ENCODE measurements at regions not wholly inside any gene's neighbourhood (a gene's known extent, or its start where the extent isn't known, plus 50 kb on each side); places are given as distances from the start of the nearest gene placed in this dataset.

DNA sequence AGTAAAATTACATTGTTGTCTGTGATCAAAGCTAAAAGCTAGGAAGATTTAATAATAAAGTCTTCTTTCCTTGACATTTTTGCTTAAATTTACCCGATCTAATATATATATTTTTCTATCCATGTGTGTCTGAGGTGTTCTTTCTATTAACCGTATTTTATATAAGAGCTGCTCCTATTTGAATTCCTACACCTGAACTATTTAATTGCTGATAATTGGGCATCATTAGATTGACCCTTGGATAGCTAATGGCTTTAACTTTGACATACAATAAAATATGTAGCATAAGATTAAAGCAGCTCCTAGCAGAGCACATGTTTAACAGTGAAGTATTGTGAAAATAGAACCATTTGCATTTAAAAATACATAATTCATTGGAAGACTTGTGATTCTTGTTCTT is 792.7 kb downstream of the MAT2B start:
- no peak overlapping the region for H3K4me3 ChIP-seq (ENCODE audit: low read depth, low read length)
- DNase-seq (ENCODE audit: low read depth), result no peak
- no peak for TF ChIP-seq CTCF (IDR thresholded peaks at IDR 0.05; ENCODE audit: low read depth, low read length, missing control alignments)

- no peak overlapping the region for H3K4me3 ChIP-seq (ENCODE audit: low read depth, low read length)
- TF ChIP-seq CTCF (IDR thresholded peaks at IDR 0.05; ENCODE audit: low read depth, low read length, missing control alignments), result no peak
- DNase-seq (ENCODE audit: low read depth), result no peak
These were observed 794.9 kb downstream of the MAT2B start for GRCh38 chr5:164300295-164300694.

GRCh38 chr5:164301136-164301535 is 795.7 kb downstream of the MAT2B start:
- no peak for TF ChIP-seq CTCF (IDR thresholded peaks at IDR 0.05; ENCODE audit: low read depth, low read length, missing control alignments)
- no peak for DNase-seq (ENCODE audit: low read depth)
- H3K4me3 ChIP-seq (ENCODE audit: low read depth, low read length), result no peak overlapping the region

GRCh38 chr5:164301708-164302107 is 796.3 kb downstream of the MAT2B start:
- H3K4me3 ChIP-seq (ENCODE audit: low read depth, low read length), result no peak overlapping the region
- no peak for DNase-seq (ENCODE audit: low read depth)
- TF ChIP-seq CTCF (IDR thresholded peaks at IDR 0.05; ENCODE audit: low read depth, low read length, missing control alignments), result no peak

- no peak for DNase-seq (ENCODE audit: low read depth)
- no peak overlapping the region for H3K4me3 ChIP-seq (ENCODE audit: low read depth, low read length)
- no peak for TF ChIP-seq CTCF (IDR thresholded peaks at IDR 0.05; ENCODE audit: low read depth, low read length, missing control alignments)
These were observed 797.3 kb downstream of the MAT2B start for GRCh38 chr5:164302533-164303235.

DNA sequence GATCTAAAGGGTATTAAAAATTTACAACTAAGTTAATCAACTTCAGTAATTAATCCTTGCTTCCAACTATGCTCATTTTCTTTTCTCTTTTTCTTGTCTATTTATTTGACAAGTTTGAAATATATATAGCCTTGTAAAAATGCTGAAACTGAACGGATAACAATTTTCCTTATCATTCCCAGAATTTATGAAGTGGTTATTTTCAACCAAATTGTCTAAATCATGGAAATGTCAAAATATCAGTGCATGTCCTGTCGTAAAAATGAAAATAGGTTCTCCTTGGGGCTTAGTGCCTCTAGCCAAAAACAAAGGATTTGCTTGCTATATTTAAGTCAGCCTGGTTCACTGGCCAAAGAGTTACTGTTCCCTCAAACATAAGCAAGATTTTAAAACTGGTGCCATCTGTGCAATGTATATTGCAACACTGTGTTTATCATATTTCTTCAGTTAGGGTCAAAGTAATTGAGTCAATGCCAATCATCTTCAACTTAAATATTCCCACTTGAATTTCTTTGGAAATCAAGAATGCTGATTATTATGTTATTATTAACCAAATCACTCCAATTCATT is 798.3 kb downstream of the MAT2B start:
- DNase-seq (ENCODE audit: low read depth), result no peak
- H3K4me3 ChIP-seq (ENCODE audit: low read depth, low read length), result no peak overlapping the region
- no peak for TF ChIP-seq CTCF (IDR thresholded peaks at IDR 0.05; ENCODE audit: low read depth, low read length, missing control alignments)

DNA sequence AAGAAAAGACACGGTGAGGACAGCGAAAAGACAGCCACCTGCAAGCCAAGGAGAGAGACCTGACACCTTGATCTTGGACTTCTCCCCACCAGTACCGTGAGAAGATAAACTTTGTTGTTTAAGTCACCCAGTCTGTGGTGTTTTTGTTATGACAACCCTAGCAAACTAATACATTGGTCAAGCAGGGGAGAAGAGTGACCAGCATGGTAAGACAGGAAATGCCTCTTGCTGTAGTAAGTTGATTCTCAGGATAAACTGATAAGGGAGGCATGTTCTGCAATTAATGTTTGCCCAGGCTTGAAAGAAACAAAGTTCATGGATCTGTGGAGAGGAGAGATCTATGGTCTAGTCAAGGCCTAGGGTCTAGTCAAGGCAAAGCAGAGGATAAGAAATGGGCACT is 801.2 kb downstream of the MAT2B start:
- H3K4me3 ChIP-seq (ENCODE audit: low read depth, low read length), result no peak overlapping the region
- DNase-seq (ENCODE audit: low read depth), result no peak
- no peak for TF ChIP-seq CTCF (IDR thresholded peaks at IDR 0.05; ENCODE audit: low read depth, low read length, missing control alignments)

Data from GM12864 (cell line).